ENCODE measurements at regions not wholly inside any gene's neighbourhood (a gene's known extent, or its start where the extent isn't known, plus 50 kb on each side); places are given as distances from the start of the nearest gene placed in this dataset.

GRCh38 chr11:134639586-134640330 is 227.7 kb upstream of the B3GAT1 start:
- DNase-seq = no peak

GRCh38 chr11:134638796-134639430 is 226.9 kb upstream of the B3GAT1 start:
- no peak for DNase-seq

DNA sequence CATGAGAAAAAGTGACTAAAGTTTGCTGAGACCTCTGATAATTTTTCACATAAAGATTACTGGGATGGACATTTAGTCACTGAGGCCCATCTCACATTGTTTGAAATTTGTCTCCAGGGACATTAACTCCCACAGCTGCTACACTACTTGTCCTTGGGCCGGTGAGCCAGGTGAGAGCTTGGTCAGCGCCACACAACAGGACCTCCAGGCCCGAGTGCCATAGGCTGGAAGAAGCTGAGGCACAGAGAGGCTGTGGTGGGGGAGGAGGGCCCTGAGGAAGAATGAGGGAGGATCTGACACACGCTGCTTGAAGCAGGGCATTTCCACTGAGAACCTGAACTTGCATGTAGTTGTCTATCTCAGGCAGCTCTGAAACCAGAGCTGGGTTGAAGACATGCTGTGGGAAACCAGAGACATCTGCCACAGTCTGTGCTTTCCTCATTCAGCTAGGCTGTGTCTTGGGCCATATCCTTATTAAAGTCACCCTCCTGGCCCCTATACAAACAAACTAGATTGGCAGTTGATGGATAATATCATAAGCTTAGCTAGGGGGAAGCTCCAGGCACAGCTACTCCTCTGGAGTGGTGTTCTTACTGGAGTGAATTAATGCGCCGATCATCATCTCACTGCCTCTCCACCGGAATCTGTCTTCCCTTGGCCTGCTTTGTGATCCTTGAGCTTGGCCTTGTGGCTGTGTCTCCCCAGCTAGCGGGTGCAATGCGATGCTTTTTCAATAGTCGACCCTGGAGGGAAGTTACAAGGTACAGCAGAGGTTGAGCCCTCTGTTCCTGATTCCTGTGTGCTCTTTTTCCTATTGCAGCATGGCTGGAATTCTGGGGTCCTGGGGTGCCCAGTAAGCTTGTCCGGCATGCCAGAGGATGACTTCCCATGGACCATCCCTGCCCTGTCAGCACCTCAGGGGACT is 225.3 kb upstream of the B3GAT1 start:
- no peak for DNase-seq

DNA sequence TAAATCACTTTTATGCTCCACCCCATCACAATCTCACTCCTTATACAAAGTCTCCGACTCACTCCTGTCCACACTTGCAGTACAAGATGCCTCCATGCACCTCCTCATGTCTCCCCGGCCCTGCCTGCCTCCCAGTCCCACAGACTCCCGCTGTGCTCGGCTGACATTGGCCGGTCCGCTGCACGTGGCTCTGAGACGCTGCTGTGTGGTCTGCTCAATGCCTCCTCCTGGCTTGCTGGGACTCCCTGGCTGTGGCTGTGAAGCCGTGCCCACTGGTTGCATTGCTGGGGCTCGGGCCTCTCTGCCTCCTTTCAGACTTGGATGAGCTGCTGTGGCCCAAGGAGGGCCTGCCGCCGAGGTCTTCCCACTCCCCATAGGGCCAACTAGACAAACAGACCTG is 224.0 kb upstream of the B3GAT1 start:
- DNase-seq = no peak

- no peak for DNase-seq
Observed at GRCh38 chr11:134634897-134635831, 223.1 kb upstream of the B3GAT1 start.

DNA sequence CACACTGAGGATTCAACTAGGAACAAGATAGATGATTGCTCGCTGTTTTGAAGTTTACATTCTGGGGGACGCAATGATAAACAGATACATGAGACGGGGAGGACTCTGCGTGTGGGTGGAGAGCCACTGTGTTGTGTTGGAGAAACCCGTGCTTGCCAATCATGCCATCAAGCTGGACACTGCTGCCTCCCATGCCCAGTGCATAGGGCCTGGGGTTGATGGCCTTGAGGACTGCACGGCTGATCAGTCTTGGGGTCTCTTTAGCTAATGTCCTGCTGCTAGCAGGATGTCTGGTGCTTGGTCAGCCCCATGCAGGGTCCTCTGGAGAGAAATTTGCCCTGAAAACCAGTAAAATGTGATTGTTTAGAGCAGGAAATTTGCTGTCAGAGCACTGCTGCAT is 221.2 kb upstream of the B3GAT1 start:
- no peak for DNase-seq

GRCh38 chr11:134632347-134633119 is 220.5 kb upstream of the B3GAT1 start:
- no peak for DNase-seq

DNA sequence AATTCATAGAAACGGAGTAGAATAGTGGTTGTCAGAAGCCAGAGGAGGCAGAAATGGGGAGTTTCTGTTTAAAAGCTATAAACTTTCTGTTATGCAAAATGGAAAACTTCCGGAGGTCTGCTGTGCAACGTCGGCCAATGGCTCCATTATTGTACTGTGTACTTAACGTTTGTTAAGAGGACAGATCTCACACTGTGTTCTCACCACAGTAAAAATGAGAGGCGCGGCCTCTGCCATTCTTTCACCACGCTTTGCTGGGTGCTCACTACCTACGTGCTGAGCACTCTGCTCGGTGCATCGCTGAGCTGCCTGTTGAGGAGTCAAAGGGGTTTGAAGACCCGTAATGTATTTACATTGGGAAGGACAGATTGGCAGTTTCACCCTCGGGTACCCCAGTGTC is 218.8 kb upstream of the B3GAT1 start:
- DNase-seq = no peak

- DNase-seq = no peak
Observed at GRCh38 chr11:134628426-134628825, 216.4 kb upstream of the B3GAT1 start.

- DNase-seq = no peak
Observed at GRCh38 chr11:134626032-134626431, 214.0 kb upstream of the B3GAT1 start.

GRCh38 chr11:134625631-134626030 is 213.6 kb upstream of the B3GAT1 start:
- no peak for DNase-seq

- DNase-seq = no peak
Observed at GRCh38 chr11:134625151-134625550, 213.1 kb upstream of the B3GAT1 start.

- no peak for DNase-seq
Observed at GRCh38 chr11:134624166-134624920, 212.3 kb upstream of the B3GAT1 start.

DNA sequence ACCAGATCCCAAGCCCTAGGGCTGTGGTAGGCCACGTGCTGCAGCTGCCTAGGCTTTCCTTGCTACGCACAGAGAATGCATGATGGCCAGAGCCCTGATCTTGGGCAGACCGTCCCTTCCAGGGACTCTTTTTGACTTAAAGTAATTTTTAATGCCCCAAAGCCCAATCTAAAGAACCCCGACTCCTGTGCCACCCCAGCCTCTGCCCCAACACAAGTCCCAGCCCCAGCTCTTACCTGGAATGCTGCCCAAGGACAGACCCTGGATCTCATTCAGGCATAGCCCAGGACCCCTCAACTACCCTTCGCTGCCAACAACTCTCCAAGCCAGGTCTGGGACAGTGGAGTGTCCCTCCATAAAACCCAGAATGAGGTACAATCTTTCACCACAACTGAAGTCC is 211.7 kb upstream of the B3GAT1 start:
- no peak for DNase-seq

DNA sequence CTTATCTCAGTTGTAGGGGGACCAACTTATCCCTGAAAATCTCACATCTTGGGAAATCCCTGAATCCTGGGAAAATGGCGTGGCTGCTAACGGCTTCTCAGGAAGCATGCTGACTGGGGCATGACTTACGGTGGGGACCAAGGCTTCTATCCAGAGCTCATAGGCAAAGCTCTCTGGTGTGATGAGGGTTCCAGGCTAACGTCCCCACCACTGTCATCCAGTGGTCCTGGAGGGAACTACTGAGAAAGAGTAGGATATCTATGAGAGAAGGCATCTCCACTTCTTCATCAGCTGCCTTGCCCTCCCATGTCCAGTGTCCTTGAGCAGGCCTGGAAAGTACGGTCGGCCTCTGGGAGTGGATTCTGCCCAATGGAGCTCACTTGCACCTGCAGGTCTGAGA is 210.4 kb upstream of the B3GAT1 start:
- no peak for DNase-seq

DNA sequence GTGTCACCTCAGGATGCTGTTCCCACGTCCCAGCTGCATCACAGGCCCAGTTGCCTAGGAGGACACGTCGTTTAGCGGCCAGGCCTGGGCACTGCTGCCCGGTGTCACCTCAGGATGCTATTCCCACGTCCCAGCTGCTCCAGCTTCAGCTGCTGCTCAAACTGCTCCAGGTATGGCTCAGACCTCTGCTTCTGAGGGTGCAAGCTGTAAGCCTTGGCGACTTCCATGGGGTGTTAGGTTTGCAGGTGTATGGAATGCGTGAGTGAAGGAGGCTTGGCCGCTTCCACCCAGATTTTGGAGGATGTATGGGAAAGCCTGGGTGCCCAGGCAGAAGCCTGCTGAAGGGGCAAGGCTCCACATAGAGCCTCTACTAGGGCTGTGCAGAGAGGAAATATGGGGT is 205.3 kb upstream of the B3GAT1 start:
- DNase-seq = no peak

DNA sequence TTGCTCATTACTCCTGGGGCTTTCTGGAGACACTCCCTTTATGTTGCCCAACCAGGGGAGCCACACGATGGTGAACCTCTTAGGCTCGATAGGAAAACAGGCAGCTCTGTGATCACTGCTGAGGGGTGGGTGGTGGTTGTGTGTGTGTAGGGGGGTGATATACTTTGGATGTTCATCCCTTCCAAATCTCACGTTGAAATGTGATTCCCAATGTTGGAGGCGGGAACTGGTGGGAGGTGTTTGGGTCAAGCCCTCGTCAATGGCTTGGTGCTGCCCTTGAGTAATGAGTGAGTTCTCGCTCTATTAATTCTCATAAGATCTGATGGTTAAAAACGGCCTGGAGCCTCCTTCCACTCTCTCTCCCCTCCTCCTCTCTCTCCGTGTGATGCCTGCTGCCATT is 204.0 kb upstream of the B3GAT1 start:
- no peak for DNase-seq

GRCh38 chr11:134615041-134615615 is 203.1 kb upstream of the B3GAT1 start:
- DNase-seq = no peak

DNA sequence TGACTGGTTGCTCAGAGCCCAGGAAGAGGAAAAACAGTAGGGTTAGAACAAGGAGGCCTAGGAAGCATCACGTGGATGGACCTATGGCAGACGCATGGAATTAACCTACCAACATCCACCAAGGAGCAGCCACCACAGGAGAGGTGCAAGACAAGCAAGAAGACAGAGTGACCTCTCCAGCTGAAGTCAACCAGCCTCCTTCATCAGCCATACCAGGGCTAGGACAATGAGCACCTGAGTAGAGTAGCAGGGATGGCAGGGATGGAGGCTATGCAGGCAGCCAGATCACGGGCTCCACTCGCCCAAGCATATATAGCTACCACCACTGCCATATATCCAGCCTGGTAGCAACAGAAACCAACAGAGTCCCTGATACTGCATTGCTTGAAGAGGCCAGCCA is 202.1 kb upstream of the B3GAT1 start:
- no peak for DNase-seq

- no peak for DNase-seq
Observed at GRCh38 chr11:134613646-134614045, 201.6 kb upstream of the B3GAT1 start.

Data from T-helper 1 cell (primary cell).